CD1c-positive myeloid dendritic cell (primary cell): ENCODE measurements at regions not wholly inside any gene's neighbourhood (a gene's known extent, or its start where the extent isn't known, plus 50 kb on each side); places are given as distances from the start of the nearest gene placed in this dataset.
"Not testable (repeated sequence)": the region's sequence is repeated elsewhere in the genome, so short reads cannot be mapped to it uniquely, and the experiment has no call there.

ENCODE experiments used
- DNase-seq: peaks from one replicate; pipeline ENCODE4 v3.0.0-alpha.2; 2016; ENCODE audit errors: extremely low spot score

- no peak for DNase-seq
Observed at GRCh38 chr6:49370518-49370917, 92.5 kb downstream of the MMUT start.

GRCh38 chr6:49366539-49366938, 96.5 kb downstream of the MMUT start:
- DNase-seq: no peak

GRCh38 chr6:49348561-49348960, 114.5 kb downstream of the MMUT start:
- no peak for DNase-seq

GRCh38 chr6:49342410-49342809, 120.6 kb downstream of the MMUT start:
- DNase-seq: no peak

- no peak for DNase-seq
Observed at GRCh38 chr6:49341869-49342268, 121.2 kb downstream of the MMUT start.

GRCh38 chr6:49339096-49339495, 124.0 kb downstream of the MMUT start:
- no peak for DNase-seq

GRCh38 chr6:49336514-49337131, 126.4 kb downstream of the MMUT start:
- no peak for DNase-seq

- DNase-seq: no peak
Observed at GRCh38 chr6:49333345-49334125, 129.5 kb downstream of the MMUT start.

GRCh38 chr6:49332781-49333180, 130.3 kb downstream of the MMUT start:
- DNase-seq: no peak

GRCh38 chr6:49329186-49329585, 133.9 kb downstream of the MMUT start:
- DNase-seq: no peak

GRCh38 chr6:49328051-49328744, 134.9 kb downstream of the MMUT start:
- DNase-seq: no peak

GRCh38 chr6:49327571-49327970, 135.5 kb downstream of the MMUT start:
- DNase-seq: no peak

- no peak for DNase-seq
Observed at GRCh38 chr6:49327005-49327404, 136.0 kb downstream of the MMUT start.

- no peak for DNase-seq
Observed at GRCh38 chr6:49326347-49326746, 136.7 kb downstream of the MMUT start.

- no peak for DNase-seq
Observed at GRCh38 chr6:49325891-49326290, 137.2 kb downstream of the MMUT start.

- DNase-seq: no peak
Observed at GRCh38 chr6:49322861-49323260, 140.2 kb downstream of the MMUT start.

GRCh38 chr6:49321561-49322072, 141.4 kb downstream of the MMUT start:
- DNase-seq: no peak

GRCh38 chr6:49305010-49305409, 158.0 kb downstream of the MMUT start:
- no peak for DNase-seq

- not testable (repeated sequence) for DNase-seq
Observed at GRCh38 chr6:49304393-49304792, 158.7 kb downstream of the MMUT start.

GRCh38 chr6:49300911-49301310, 162.1 kb downstream of the MMUT start:
- DNase-seq: no peak

- DNase-seq: no peak
Observed at GRCh38 chr6:49300443-49300842, 162.6 kb downstream of the MMUT start.

GRCh38 chr6:49299279-49299678, 163.8 kb downstream of the MMUT start:
- DNase-seq: no peak

GRCh38 chr6:49284180-49284579, 178.9 kb downstream of the MMUT start:
- DNase-seq: no peak
